Nephron progenitor cell (in vitro differentiated cells): ENCODE measurements at regions not wholly inside any gene's neighbourhood (a gene's known extent, or its start where the extent isn't known, plus 50 kb on each side); places are given as distances from the start of the nearest gene placed in this dataset.
"Not testable (repeated sequence)": the region's sequence is repeated elsewhere in the genome, so short reads cannot be mapped to it uniquely, and the experiment has no call there.

Experiments
- DNase-seq: peaks from one replicate; pipeline ENCODE4 v3.0.0; 2021
- H3K27ac Mint-ChIP-seq: 2 replicates; pipeline ENCODE4 v1.8.0; 2021; ENCODE audit warnings: mild to moderate bottlenecking, moderate library complexity, mixed read lengths
- H3K27me3 Mint-ChIP-seq: 2 replicates; pipeline ENCODE4 v1.8.0; 2021; ENCODE audit warnings: mild to moderate bottlenecking, low read depth, mixed read lengths; ENCODE audit not compliant: poor library complexity
- H3K36me3 Mint-ChIP-seq: 2 replicates; pipeline ENCODE4 v1.8.0; 2021; ENCODE audit warnings: low read depth, mixed read lengths
- H3K4me1 Mint-ChIP-seq: 2 replicates; pipeline ENCODE4 v1.8.0; 2021; ENCODE audit warnings: mixed read lengths
- H3K4me3 Mint-ChIP-seq: 2 replicates; pipeline ENCODE4 v1.8.0; 2021; ENCODE audit warnings: mild to moderate bottlenecking, moderate library complexity, mixed read lengths
- H3K9me3 Mint-ChIP-seq: 2 replicates; pipeline ENCODE4 v1.8.0; 2021; ENCODE audit warnings: mild to moderate bottlenecking, moderate library complexity, mixed read lengths
- CTCF ChIP-seq: fragments of 200-600 bp; sonication (generic); IDR thresholded peaks from 2 replicates; pipeline ENCODE4 v1.5.0; 2021; ENCODE audit warnings: antibody characterized with exemption

DNA sequence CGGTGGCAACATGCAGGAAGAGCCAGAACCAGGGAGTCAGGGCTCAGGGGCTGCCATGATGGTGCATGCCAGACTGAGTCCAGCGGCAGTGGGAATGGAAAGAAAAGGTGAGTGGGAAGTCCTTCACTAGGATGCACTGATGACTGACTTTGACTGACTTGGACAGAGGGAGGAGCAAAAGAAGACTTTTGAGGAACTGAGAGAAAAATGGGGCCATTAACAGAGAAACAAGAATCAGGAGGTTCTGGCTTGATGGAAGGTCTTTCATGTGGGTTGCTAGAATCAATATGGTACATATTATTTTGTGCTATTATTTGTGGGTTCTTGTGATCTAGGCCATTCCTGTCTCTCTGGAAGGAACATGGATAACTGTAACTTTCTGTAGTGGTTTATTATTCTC, 454.6 kb upstream of the PROX1 start:
- H3K36me3 Mint-ChIP-seq: no peaks in the 10 kb centered on the region
- H3K27me3 Mint-ChIP-seq: peaks cover 10% of the 10 kb centered on the region
- H3K4me3 Mint-ChIP-seq: no peak overlapping the region
- H3K4me1 Mint-ChIP-seq: peaks cover 6% of the 10 kb centered on the region
- H3K27ac Mint-ChIP-seq: no peak overlapping the region
- peaks cover 5% of the 10 kb centered on the region for H3K9me3 Mint-ChIP-seq
- DNase-seq: no peak
- TF ChIP-seq CTCF: no peak

GRCh38 chr1:213535679-213536078, 452.1 kb upstream of the PROX1 start:
- H3K4me1 Mint-ChIP-seq: no peaks in the 10 kb centered on the region
- peaks cover 5% of the 10 kb centered on the region for H3K9me3 Mint-ChIP-seq
- no peaks in the 10 kb centered on the region for H3K36me3 Mint-ChIP-seq

GRCh38 chr1:213538251-213538650, 449.5 kb upstream of the PROX1 start:
- no peak for DNase-seq
- Mint-ChIP-seq H3K4me1 (no peaks in the 10 kb centered on the region), H3K9me3 (peaks cover 5% of the 10 kb centered on the region), H3K27me3 (peaks cover 4% of the 10 kb centered on the region), H3K36me3 (no peaks in the 10 kb centered on the region), H3K4me3 (no peak overlapping the region), H3K27ac (no peak overlapping the region)
- no peak for TF ChIP-seq CTCF

More at GRCh38 chr1:213535679-213536078, 452.1 kb upstream of the PROX1 start:
- Mint-ChIP-seq H3K4me3 (no peak overlapping the region), H3K27me3 (peaks cover 7% of the 10 kb centered on the region), H3K27ac (no peak overlapping the region)
- DNase-seq: no peak
- TF ChIP-seq CTCF: no peak

DNA sequence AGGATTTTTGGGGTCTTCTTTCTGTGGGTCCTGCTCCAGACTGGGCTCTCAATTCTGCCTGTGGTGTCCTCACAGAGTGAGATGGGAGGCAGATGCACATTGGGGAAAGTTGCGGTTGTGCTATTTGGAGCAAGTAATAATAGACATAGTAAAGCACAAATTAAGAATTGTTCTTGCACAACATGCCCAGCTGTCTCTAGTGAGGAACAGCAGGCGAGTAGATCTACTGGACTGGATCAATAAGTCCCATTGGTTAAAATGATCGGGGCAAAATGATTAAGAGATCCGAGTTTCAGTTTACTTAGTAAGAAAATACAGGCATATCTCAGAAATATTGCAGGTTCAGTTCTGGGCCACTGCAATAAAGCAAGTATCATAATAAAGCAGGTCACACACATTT, 448.3 kb upstream of the PROX1 start:
- TF ChIP-seq CTCF: no peak
- Mint-ChIP-seq H3K36me3 (no peaks in the 10 kb centered on the region), H3K27ac (no peak overlapping the region), H3K9me3 (peaks cover 5% of the 10 kb centered on the region), H3K27me3 (peaks cover 6% of the 10 kb centered on the region), H3K4me1 (no peaks in the 10 kb centered on the region), H3K4me3 (no peak overlapping the region)
- DNase-seq: no peak

DNA sequence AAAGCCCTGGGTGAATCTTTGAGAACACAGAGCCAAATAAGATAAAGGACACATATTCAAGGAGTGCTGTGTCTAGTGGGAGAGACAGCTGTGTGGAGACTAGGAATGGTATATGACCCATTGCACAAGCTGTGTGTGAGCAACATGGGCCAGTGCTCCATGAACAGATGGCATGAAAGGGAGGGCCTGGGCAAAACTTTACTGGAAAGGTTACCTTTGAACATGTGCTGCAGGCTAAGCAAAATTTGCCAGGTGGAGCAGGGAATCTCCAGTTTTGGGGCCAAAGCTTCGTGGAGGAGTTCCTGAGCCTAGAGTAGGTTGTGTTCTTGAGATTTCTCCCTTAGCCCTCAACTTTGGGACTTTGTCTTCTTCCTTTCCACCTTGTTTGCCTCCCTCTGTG, 446.1 kb upstream of the PROX1 start:
- DNase-seq: no peak
- Mint-ChIP-seq H3K9me3 (no peaks in the 10 kb centered on the region), H3K27me3 (peaks cover 4% of the 10 kb centered on the region), H3K4me1 (no peaks in the 10 kb centered on the region), H3K36me3 (no peaks in the 10 kb centered on the region), H3K4me3 (no peak overlapping the region), H3K27ac (no peak overlapping the region)
- TF ChIP-seq CTCF: no peak

DNA sequence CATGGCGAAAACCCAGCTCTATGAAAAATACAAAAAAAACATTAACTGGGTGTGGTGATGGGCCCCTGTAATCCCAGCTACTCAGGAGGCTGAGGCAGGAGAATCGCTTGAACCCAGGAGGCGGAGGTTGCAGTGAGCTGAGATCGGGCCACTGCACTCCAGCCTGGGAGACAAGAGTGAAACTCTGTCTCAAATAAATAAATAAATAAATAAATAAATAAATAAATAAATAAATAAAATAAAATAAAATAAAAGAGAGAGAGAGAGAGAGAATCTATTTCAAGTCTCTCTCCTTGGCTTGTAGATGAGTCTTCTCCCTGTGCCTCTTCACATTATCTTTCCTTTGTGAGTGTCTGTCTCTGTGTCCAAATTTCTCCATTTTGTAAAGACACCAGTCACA, 442.6 kb upstream of the PROX1 start:
- not testable (repeated sequence) for DNase-seq, H3K27ac Mint-ChIP-seq, H3K4me1 Mint-ChIP-seq, H3K9me3 Mint-ChIP-seq, H3K27me3 Mint-ChIP-seq, H3K36me3 Mint-ChIP-seq, H3K4me3 Mint-ChIP-seq

DNA sequence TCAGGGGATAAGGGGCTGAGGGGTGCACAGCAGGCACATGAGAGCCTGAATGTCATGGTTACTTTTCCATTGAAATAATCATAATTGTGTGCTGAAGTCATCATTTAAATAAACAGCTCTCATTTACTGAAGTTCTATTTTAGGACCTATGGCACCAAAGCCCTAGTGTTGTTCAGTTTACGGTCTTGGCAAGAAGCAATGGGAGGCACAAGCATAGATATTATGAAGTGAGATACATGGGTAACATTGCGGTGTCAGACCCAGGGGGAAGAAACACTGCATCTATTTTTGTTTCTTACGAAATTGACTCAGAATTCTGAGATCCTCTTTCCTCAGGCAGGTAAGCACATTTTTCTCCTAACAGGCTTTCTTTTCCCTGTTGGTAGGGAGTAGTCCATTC, 437.8 kb upstream of the PROX1 start:
- Mint-ChIP-seq H3K4me1 (no peaks in the 10 kb centered on the region), H3K9me3 (peaks cover 7% of the 10 kb centered on the region), H3K27ac (no peak overlapping the region), H3K4me3 (no peak overlapping the region), H3K27me3 (peaks cover 9% of the 10 kb centered on the region), H3K36me3 (no peaks in the 10 kb centered on the region)
- no peak for DNase-seq
- no peak for TF ChIP-seq CTCF
